Tibial artery (tissue), 4 donors: ENCODE measurements at regions not wholly inside any gene's neighbourhood (a gene's known extent, or its start where the extent isn't known, plus 50 kb on each side); places are given as distances from the start of the nearest gene placed in this dataset.

Source experiments
- DNase-seq, 2 donors: peaks; one replicate each; pipeline ENCODE4 v3.0.0-alpha.2; 2019
- H3K27ac ChIP-seq, 2 donors: fragments of 200-600 bp; sonication (generic) in 1 of 2; 1 replicate in 1 of 2; 2 replicates in 1 of 2; pipeline ENCODE4 v1.5.1; 2018 to 2019; ENCODE audit warnings: mild to moderate bottlenecking in 1 of 2
- H3K27me3 ChIP-seq, 2 donors: fragments of 200-600 bp; sonication (generic) in 1 of 2; one replicate each; pipeline versions ENCODE4 v1.5.1 to v1.6.0; 2016 to 2019
- H3K36me3 ChIP-seq, 3 donors: fragments of 200-600 bp; sonication (generic) in 2 of 3; one replicate each; pipeline ENCODE4 v1.5.1; 2016 to 2019; ENCODE audit warnings: mild to moderate bottlenecking in 2 of 3
- H3K4me1 ChIP-seq, 4 donors: fragments of 200-600 bp; sonication (generic) in 2 of 4; 1 replicate in 3 of 4; 2 replicates in 1 of 4; pipeline ENCODE4 v1.5.1; 2016 to 2019
- H3K4me3 ChIP-seq, 2 donors: fragments of 200-600 bp; sonication (generic) in 1 of 2; 1 replicate in 1 of 2; 2 replicates in 1 of 2; pipeline ENCODE4 v1.5.1; 2018 to 2019; ENCODE audit warnings: mild to moderate bottlenecking in 2 of 2
- H3K9me3 ChIP-seq, 3 donors: fragments of 200-600 bp; sonication (generic) in 1 of 3; one replicate each; pipeline ENCODE4 v1.5.1; 2016 to 2019
- intact Hi-C: fragments of 100-400 bp; cut with DNase I; formaldehyde crosslinking; loops from one replicate; pipeline ENCODE4 v1.15.0; 2023; ENCODE audit warnings: low total_unique reads
- TF ChIP-seq, protein P1 (sequence below), 2 experiments: fragments of 200-600 bp in 1 of 2; fragments of 450-650 bp in 1 of 2; IDR thresholded peaks; one replicate each; pipeline ENCODE4 v1.5.1; 2017 to 2019; ENCODE audit warnings: antibody characterized with exemption in 2 of 2, mild to moderate bottlenecking in 1 of 2, moderate library complexity in 1 of 2

DNA sequence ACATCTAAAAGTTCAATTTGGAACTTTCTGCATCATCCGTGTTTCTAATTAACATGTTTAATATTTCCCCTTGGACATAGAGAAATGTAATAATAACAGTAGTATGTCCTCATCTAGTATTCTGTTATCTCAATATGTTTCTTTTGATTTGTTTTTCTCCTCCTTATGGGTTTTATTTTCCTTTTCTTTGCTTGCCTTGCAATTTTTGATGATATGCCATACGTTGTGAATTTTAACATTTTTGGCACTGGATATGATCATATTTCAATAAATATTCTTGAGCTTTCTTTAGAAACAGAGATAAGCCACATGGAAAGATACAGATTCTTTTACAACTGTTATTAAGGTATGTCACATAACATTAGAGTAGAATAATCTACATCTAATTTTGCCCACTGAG, 1316.2 kb downstream of the CDH8 start:
- intact Hi-C loops = no loop called here
- Histone ChIP-seq H3K4me3 (no peak overlapping the region), H3K36me3 (no peaks in the 10 kb centered on the region), H3K27ac (no peak overlapping the region), H3K4me1 (no peaks in the 10 kb centered on the region), H3K27me3 (no peaks in the 10 kb centered on the region), H3K9me3 (peaks cover 0 to 7% (median 0%) of the 10 kb centered on the region in 3 donors)
- DNase-seq = no peak
- TF ChIP-seq, protein P1, sequence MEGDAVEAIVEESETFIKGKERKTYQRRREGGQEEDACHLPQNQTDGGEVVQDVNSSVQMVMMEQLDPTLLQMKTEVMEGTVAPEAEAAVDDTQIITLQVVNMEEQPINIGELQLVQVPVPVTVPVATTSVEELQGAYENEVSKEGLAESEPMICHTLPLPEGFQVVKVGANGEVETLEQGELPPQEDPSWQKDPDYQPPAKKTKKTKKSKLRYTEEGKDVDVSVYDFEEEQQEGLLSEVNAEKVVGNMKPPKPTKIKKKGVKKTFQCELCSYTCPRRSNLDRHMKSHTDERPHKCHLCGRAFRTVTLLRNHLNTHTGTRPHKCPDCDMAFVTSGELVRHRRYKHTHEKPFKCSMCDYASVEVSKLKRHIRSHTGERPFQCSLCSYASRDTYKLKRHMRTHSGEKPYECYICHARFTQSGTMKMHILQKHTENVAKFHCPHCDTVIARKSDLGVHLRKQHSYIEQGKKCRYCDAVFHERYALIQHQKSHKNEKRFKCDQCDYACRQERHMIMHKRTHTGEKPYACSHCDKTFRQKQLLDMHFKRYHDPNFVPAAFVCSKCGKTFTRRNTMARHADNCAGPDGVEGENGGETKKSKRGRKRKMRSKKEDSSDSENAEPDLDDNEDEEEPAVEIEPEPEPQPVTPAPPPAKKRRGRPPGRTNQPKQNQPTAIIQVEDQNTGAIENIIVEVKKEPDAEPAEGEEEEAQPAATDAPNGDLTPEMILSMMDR (IDR thresholded peaks at IDR 0.05) = no peak

- Histone ChIP-seq H3K4me1 (no peaks in the 10 kb centered on the region), H3K27me3 (no peaks in the 10 kb centered on the region), H3K36me3 (no peaks in the 10 kb centered on the region), H3K4me3 (no peak overlapping the region), H3K27ac (no peak overlapping the region), H3K9me3 (peaks cover 0 to 7% (median 0%) of the 10 kb centered on the region in 3 donors)
- intact Hi-C loops = no loop called here
- TF ChIP-seq, protein P1 (IDR thresholded peaks at IDR 0.05) = no peak
- no peak for DNase-seq
These were observed 1318.4 kb downstream of the CDH8 start for GRCh38 chr16:60717808-60718207.

DNA sequence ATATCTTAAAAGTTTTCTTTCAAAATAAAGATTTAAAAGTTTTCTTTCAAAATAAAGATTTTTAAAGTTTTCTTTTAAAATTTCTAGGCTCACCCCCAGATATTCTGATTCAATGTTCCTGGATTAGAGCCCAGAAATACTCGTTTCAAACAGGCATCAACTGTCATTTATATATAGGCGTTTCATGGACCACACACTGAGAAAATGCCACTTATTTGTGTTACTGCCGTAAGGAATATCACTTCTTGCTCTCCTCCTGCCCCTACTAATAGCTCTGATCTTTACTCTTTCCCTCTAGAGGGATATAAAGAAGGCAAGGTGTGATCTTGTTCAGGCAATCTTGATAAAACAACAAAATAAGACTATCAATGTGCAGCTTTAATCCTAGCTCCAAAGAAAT, 1324.1 kb downstream of the CDH8 start:
- Histone ChIP-seq H3K9me3 (no peaks in the 10 kb centered on the region), H3K36me3 (no peaks in the 10 kb centered on the region), H3K4me3 (no peak overlapping the region), H3K27me3 (no peaks in the 10 kb centered on the region), H3K27ac (no peak overlapping the region), H3K4me1 (no peaks in the 10 kb centered on the region)
- no peak for DNase-seq
- intact Hi-C loops = no loop called here
- TF ChIP-seq, protein P1 (IDR thresholded peaks at IDR 0.05) = no peak

- intact Hi-C loops = no loop called here
- H3K27ac ChIP-seq = no peak overlapping the region
These were observed 1331.5 kb downstream of the CDH8 start for GRCh38 chr16:60704726-60705125.

DNA sequence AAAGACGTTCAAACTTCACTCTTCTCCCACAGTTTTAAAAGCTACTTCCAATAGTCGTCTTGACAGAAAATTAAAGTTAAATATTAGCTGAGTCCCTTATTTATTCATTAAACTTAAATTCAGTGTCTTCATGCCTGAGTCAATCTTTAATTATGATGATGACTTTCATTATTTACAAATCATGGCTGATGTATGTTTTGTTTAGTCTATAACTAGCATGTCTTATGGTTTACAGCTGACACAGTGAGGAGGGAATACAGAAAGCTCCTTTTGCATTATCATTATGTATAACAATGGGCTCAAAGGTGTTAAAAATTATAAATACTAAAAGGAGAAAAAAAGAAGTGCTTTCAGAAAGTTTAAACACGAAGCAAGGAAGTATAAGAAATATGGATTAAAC, 1333.1 kb downstream of the CDH8 start:
- DNase-seq = no peak
- H3K4me1 ChIP-seq = no peaks in the 10 kb centered on the region
- TF ChIP-seq, protein P1 (IDR thresholded peaks at IDR 0.05) = no peak
- no peak overlapping the region for H3K27ac ChIP-seq
- H3K4me3 ChIP-seq = no peak overlapping the region
- intact Hi-C loops = no loop called here
- no peaks in the 10 kb centered on the region for H3K9me3 ChIP-seq
- no peaks in the 10 kb centered on the region for H3K36me3 ChIP-seq
- no peaks in the 10 kb centered on the region for H3K27me3 ChIP-seq

More at GRCh38 chr16:60704726-60705125, 1331.5 kb downstream of the CDH8 start:
- H3K36me3 ChIP-seq = no peaks in the 10 kb centered on the region
- TF ChIP-seq, protein P1 (IDR thresholded peaks at IDR 0.05) = no peak
- no peaks in the 10 kb centered on the region for H3K9me3 ChIP-seq
- H3K27me3 ChIP-seq = no peaks in the 10 kb centered on the region
- H3K4me3 ChIP-seq = no peak overlapping the region
- no peak for DNase-seq
- no peaks in the 10 kb centered on the region for H3K4me1 ChIP-seq

DNA sequence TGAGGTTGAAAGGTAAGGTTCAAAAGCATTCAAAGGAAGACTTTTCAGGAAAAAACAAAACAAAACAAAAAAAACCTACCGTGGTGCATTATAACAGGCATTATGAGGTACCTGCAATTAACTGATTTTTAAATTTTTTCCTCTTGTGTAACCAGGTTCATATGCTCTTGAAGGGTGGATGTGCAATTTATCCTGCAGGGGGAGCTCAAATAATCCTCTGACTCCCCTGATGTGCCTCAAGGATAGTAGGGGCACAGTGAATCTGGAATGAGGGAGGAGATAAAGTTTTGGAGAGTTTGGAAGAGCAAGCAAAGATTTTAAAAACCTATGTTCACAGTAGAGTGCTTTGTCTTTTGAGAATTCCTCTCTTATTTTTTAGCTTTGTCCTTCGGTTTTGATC, 1349.4 kb downstream of the CDH8 start:
- Histone ChIP-seq H3K36me3 (no peaks in the 10 kb centered on the region), H3K27ac (no peak overlapping the region), H3K4me3 (no peak overlapping the region), H3K4me1 (no peaks in the 10 kb centered on the region), H3K27me3 (no peaks in the 10 kb centered on the region), H3K9me3 (peaks cover 0 to 4% (median 0%) of the 10 kb centered on the region in 3 donors)
- TF ChIP-seq, protein P1 (IDR thresholded peaks at IDR 0.05) = no peak
- DNase-seq = no peak
- intact Hi-C loops = no loop called here
